Activated T-cell treated with anti-CD3 and anti-CD28 coated beads, Interleukin-2, amount 50 U/mL, for 24 hours (primary cell): ENCODE measurements at regions not wholly inside any gene's neighbourhood (a gene's known extent, or its start where the extent isn't known, plus 50 kb on each side); places are given as distances from the start of the nearest gene placed in this dataset.
"Not testable (repeated sequence)": the region's sequence is repeated elsewhere in the genome, so short reads cannot be mapped to it uniquely, and the experiment has no call there.

Experiments used
- DNase-seq: peaks from one replicate; pipeline ENCODE4 v3.0.0-alpha.2; 2020
- H3K27ac Mint-ChIP-seq: 2 replicates; pipeline ENCODE4 v1.8.0; 2020; ENCODE audit warnings: mild to moderate bottlenecking, mixed read lengths
- H3K27me3 Mint-ChIP-seq: 2 replicates; pipeline ENCODE4 v1.8.0; 2020; ENCODE audit warnings: mixed read lengths
- H3K36me3 Mint-ChIP-seq: 2 replicates; pipeline ENCODE4 v1.8.0; 2020; ENCODE audit warnings: low read depth, mixed read lengths
- H3K4me1 Mint-ChIP-seq: 2 replicates; pipeline ENCODE4 v1.8.0; 2020; ENCODE audit warnings: low read depth, mixed read lengths
- H3K4me3 Mint-ChIP-seq: 2 replicates; pipeline ENCODE4 v1.8.0; 2020; ENCODE audit warnings: mild to moderate bottlenecking, moderate library complexity, mixed read lengths
- H3K9me3 Mint-ChIP-seq: 2 replicates; pipeline ENCODE4 v1.8.0; 2020; ENCODE audit warnings: mixed read lengths

DNA sequence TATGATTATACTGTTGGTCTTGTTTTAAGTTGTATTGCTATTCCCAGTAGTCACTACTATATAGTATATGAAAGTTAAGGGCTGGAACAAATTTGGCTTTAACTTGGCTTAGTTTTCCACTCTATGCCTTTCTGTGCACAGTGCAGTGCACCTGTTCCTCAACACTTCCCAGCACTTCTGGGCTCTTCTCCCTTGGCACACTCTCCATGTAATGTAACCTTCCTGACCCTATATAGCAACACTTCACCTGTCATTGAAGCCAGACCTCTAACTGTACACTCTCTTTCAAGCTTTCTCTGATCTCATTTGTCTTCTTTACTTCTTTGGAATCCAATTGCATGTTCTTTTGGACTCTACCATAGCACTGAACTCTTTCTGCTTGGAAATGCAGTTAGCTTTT, 83.9 kb upstream of the SMIM30 start:
- Mint-ChIP-seq H3K4me3 (no peak overlapping the region), H3K4me1 (no peaks in the 10 kb centered on the region), H3K9me3 (no peaks in the 10 kb centered on the region), H3K27ac (no peak overlapping the region), H3K36me3 (no peaks in the 10 kb centered on the region), H3K27me3 (peaks cover 36% of the 10 kb centered on the region)
- no peak for DNase-seq

GRCh38 chr7:113200281-113200680, 81.9 kb upstream of the SMIM30 start:
- no peaks in the 10 kb centered on the region for H3K4me1 Mint-ChIP-seq
- H3K27ac Mint-ChIP-seq, result no peak overlapping the region
- H3K27me3 Mint-ChIP-seq, result peaks cover 34% of the 10 kb centered on the region
- no peak for DNase-seq
- H3K9me3 Mint-ChIP-seq, result no peaks in the 10 kb centered on the region
- H3K4me3 Mint-ChIP-seq, result no peak overlapping the region
- no peaks in the 10 kb centered on the region for H3K36me3 Mint-ChIP-seq

- H3K27ac Mint-ChIP-seq, result no peak overlapping the region
- DNase-seq, result no peak
- no peaks in the 10 kb centered on the region for H3K9me3 Mint-ChIP-seq
- no peaks in the 10 kb centered on the region for H3K4me1 Mint-ChIP-seq
- peaks cover 30% of the 10 kb centered on the region for H3K27me3 Mint-ChIP-seq
- H3K4me3 Mint-ChIP-seq, result no peak overlapping the region
- no peaks in the 10 kb centered on the region for H3K36me3 Mint-ChIP-seq
Observed at GRCh38 chr7:113199841-113200240, 81.5 kb upstream of the SMIM30 start.

DNA sequence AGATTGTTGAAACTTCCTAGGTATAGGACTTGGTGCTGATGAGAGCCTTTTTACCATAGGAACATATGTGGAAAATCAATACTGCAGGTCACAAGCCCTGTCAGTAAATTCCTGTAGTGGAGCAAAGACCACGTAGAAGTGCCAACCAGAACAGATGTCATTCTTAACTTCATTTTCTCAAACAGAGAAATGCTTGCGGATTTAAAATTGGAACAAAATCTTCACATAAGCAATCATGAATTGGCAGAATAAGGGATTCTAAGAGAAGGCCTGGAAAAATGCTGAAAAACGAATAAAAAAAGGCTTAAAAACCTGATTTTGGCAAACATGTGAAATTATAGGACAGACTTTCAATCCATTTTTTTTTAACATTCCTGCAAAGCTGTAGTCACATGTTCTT, 80.8 kb upstream of the SMIM30 start:
- H3K4me3 Mint-ChIP-seq, result no peak overlapping the region

GRCh38 chr7:113198226-113198625, 79.9 kb upstream of the SMIM30 start:
- Mint-ChIP-seq H3K4me1 (no peaks in the 10 kb centered on the region), H3K27ac (no peak overlapping the region), H3K36me3 (no peaks in the 10 kb centered on the region), H3K4me3 (no peak overlapping the region), H3K9me3 (no peaks in the 10 kb centered on the region), H3K27me3 (peaks cover 19% of the 10 kb centered on the region)
- DNase-seq, result no peak

More for the DNA sequence above, 80.8 kb upstream of the SMIM30 start:
- Mint-ChIP-seq H3K27me3 (peaks cover 26% of the 10 kb centered on the region), H3K36me3 (no peaks in the 10 kb centered on the region), H3K9me3 (no peaks in the 10 kb centered on the region), H3K27ac (no peak overlapping the region), H3K4me1 (no peaks in the 10 kb centered on the region)
- DNase-seq, result no peak

- Mint-ChIP-seq H3K36me3 (no peaks in the 10 kb centered on the region), H3K9me3 (no peaks in the 10 kb centered on the region), H3K4me3 (no peak overlapping the region), H3K27me3 (peaks cover 15% of the 10 kb centered on the region), H3K4me1 (no peaks in the 10 kb centered on the region), H3K27ac (no peak overlapping the region)
- no peak for DNase-seq
Observed at GRCh38 chr7:113197274-113197673, 78.9 kb upstream of the SMIM30 start.

DNA sequence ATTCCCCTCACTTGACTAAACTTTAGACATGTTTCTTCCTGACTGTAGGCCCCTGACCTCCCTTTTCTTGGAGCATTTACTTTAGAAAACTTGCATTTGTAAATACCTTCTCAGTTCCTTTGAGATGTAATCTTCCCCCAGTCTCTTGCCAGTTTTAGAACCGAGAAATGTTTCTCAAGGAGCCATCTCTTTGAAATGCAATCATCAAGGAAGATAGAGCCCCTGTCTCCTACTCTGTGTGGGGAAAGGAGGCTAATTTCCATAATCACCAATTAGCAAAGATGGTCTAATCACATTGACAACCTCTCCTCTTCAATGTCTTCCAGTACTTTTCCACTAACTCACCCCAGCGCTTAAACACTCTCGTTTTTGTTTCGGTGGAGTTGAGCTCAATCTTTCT, 70.0 kb upstream of the SMIM30 start:
- no peaks in the 10 kb centered on the region for H3K36me3 Mint-ChIP-seq
- no peak overlapping the region for H3K27ac Mint-ChIP-seq
- H3K27me3 Mint-ChIP-seq, result no peaks in the 10 kb centered on the region
- H3K9me3 Mint-ChIP-seq, result no peaks in the 10 kb centered on the region
- H3K4me1 Mint-ChIP-seq, result no peaks in the 10 kb centered on the region
- H3K4me3 Mint-ChIP-seq, result no peak overlapping the region
- no peak for DNase-seq

DNA sequence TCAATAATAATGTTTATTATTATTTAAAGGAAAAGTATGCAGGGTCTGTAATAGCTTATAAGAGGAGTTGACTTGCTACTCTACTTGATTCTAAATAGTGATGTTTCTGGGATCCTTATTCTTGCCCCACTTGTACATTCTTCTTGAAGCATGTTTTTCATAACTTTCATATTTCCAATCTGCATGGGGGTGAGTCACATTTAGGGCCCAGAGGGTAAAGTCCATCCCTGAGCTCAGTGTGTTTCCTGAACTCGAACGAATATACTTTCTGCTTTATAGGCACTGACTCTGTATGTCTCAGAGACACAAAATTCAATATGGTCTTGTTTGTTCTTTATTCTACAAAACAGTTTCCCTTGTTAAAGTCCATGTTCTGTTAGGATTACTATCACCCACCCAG, 61.0 kb upstream of the SMIM30 start:
- DNase-seq, result no peak
- no peaks in the 10 kb centered on the region for H3K4me1 Mint-ChIP-seq
- no peak overlapping the region for H3K4me3 Mint-ChIP-seq
- H3K36me3 Mint-ChIP-seq, result no peaks in the 10 kb centered on the region
- H3K27ac Mint-ChIP-seq, result no peak overlapping the region
- H3K27me3 Mint-ChIP-seq, result peaks cover 9% of the 10 kb centered on the region
- no peaks in the 10 kb centered on the region for H3K9me3 Mint-ChIP-seq

- H3K4me3 Mint-ChIP-seq, result no peak overlapping the region
- no peak overlapping the region for H3K27ac Mint-ChIP-seq
- H3K27me3 Mint-ChIP-seq, result peaks cover 19% of the 10 kb centered on the region
- DNase-seq, result no peak
- no peaks in the 10 kb centered on the region for H3K4me1 Mint-ChIP-seq
- H3K36me3 Mint-ChIP-seq, result no peaks in the 10 kb centered on the region
- H3K9me3 Mint-ChIP-seq, result no peaks in the 10 kb centered on the region
Observed at GRCh38 chr7:113176836-113177235, 58.5 kb upstream of the SMIM30 start.

GRCh38 chr7:113176180-113176579, 57.8 kb upstream of the SMIM30 start:
- H3K4me1 Mint-ChIP-seq, H3K4me3 Mint-ChIP-seq, DNase-seq, H3K9me3 Mint-ChIP-seq, H3K36me3 Mint-ChIP-seq, H3K27ac Mint-ChIP-seq: not testable (repeated sequence)
- H3K27me3 Mint-ChIP-seq, result peaks cover 21% of the 10 kb centered on the region

DNA sequence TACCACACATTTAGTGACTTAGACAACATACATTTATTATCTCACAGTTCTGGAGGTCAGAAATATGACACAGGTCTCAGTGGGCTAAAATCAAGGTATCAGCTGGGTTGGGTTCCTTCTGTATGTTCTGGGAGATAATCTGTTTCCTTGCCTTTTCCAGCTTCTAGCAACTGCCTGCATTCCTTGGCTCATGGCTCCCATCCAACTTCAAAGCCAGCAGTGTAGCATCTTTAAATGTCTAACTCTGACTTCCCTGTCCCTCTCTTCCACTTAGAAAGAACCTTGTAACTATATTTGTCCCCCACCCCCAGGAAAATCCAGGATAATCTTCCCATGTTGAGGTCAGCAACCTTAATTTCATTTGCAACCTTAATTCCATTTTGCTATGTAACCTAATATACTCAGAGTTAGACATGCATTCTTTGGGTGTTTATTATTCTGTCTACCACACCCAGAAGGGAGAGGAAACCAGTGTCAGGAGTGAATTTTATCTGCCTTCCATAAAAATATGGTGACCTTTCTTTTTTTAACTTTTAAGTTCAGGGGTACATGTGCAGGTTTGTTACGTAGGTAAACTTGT, 57.3 kb upstream of the SMIM30 start:
- no peak overlapping the region for H3K4me3 Mint-ChIP-seq
- H3K4me1 Mint-ChIP-seq, result no peaks in the 10 kb centered on the region
- no peaks in the 10 kb centered on the region for H3K36me3 Mint-ChIP-seq
- peaks cover 21% of the 10 kb centered on the region for H3K27me3 Mint-ChIP-seq
- no peak for DNase-seq
- H3K27ac Mint-ChIP-seq, result no peak overlapping the region
- H3K9me3 Mint-ChIP-seq, result no peaks in the 10 kb centered on the region

GRCh38 chr7:113172726-113173125, 54.4 kb upstream of the SMIM30 start:
- Mint-ChIP-seq H3K9me3 (no peaks in the 10 kb centered on the region), H3K4me3 (no peak overlapping the region), H3K27ac (no peak overlapping the region), H3K4me1 (no peaks in the 10 kb centered on the region), H3K27me3 (peaks cover 21% of the 10 kb centered on the region), H3K36me3 (no peaks in the 10 kb centered on the region)
- DNase-seq, result no peak

- H3K9me3 Mint-ChIP-seq, result no peaks in the 10 kb centered on the region
- H3K36me3 Mint-ChIP-seq, result no peaks in the 10 kb centered on the region
- peaks cover 21% of the 10 kb centered on the region for H3K27me3 Mint-ChIP-seq
- no peak overlapping the region for H3K4me3 Mint-ChIP-seq
- H3K27ac Mint-ChIP-seq, result no peak overlapping the region
- DNase-seq, result no peak
- no peaks in the 10 kb centered on the region for H3K4me1 Mint-ChIP-seq
Observed at GRCh38 chr7:113170591-113170990, 52.2 kb upstream of the SMIM30 start.
